ENCODE measurements at regions not wholly inside any gene's neighbourhood (a gene's known extent, or its start where the extent isn't known, plus 50 kb on each side); places are given as distances from the start of the nearest gene placed in this dataset.

GRCh38 chr7:67453580-67454380 is 457.1 kb downstream of the TYW1 start:
- no peak overlapping the region for H3K27ac ChIP-seq
- no peak for TF ChIP-seq CTCF (conservative IDR thresholded peaks at IDR 0.05)
- no peak for TF ChIP-seq ZFX (IDR thresholded peaks at IDR 0.05)

- no peak for TF ChIP-seq CTCF (conservative IDR thresholded peaks at IDR 0.05)
- TF ChIP-seq ZFX (IDR thresholded peaks at IDR 0.05) = no peak
- no peak overlapping the region for H3K27ac ChIP-seq
Observed at GRCh38 chr7:67455508-67455907, 458.9 kb downstream of the TYW1 start.

- no peak overlapping the region; the same call in 1 of the 2 replicates for H3K27ac ChIP-seq
- TF ChIP-seq CTCF (conservative IDR thresholded peaks at IDR 0.05) = no peak
- no peak for TF ChIP-seq ZFX (IDR thresholded peaks at IDR 0.05)
Observed at GRCh38 chr7:67462781-67463191, 466.2 kb downstream of the TYW1 start.

- TF ChIP-seq CTCF (conservative IDR thresholded peaks at IDR 0.05) = no peak
- no peak for TF ChIP-seq ZFX (IDR thresholded peaks at IDR 0.05)
- no peak overlapping the region for H3K27ac ChIP-seq
Observed at GRCh38 chr7:67463316-67463715, 466.7 kb downstream of the TYW1 start.

- no peak overlapping the region for H3K27ac ChIP-seq
Observed at GRCh38 chr7:67463983-67464382, 467.4 kb downstream of the TYW1 start.

GRCh38 chr7:67466109-67466508 is 469.5 kb downstream of the TYW1 start:
- no peak overlapping the region for H3K27ac ChIP-seq
- TF ChIP-seq CTCF (conservative IDR thresholded peaks at IDR 0.05) (no peak), ZFX (IDR thresholded peaks at IDR 0.05) (no peak)

More at GRCh38 chr7:67463983-67464382, 467.4 kb downstream of the TYW1 start:
- no peak for TF ChIP-seq CTCF (conservative IDR thresholded peaks at IDR 0.05)
- TF ChIP-seq ZFX (IDR thresholded peaks at IDR 0.05) = no peak

- H3K27ac ChIP-seq = peak overlapping the region; percentile 87
- TF ChIP-seq CTCF (conservative IDR thresholded peaks at IDR 0.05) (no peak), ZFX (IDR thresholded peaks at IDR 0.05) (no peak)
Observed at GRCh38 chr7:67470256-67470751, 473.7 kb downstream of the TYW1 start.

All from C4-2B (cell line).